HG03378 (cell line): ENCODE measurements at regions not wholly inside any gene's neighbourhood (a gene's known extent, or its start where the extent isn't known, plus 50 kb on each side); places are given as distances from the start of the nearest gene placed in this dataset.
"Not testable (repeated sequence)": the region's sequence is repeated elsewhere in the genome, so short reads cannot be mapped to it uniquely, and the experiment has no call there.

Experiments used
- ATAC-seq: cut with Tn5 transposase; IDR thresholded peaks from one replicate; pipeline ENCODE4 v1.9.1; 2021; ENCODE audit warnings: mild to moderate bottlenecking, moderate library complexity; ENCODE audit not compliant: unreplicated experiment

DNA sequence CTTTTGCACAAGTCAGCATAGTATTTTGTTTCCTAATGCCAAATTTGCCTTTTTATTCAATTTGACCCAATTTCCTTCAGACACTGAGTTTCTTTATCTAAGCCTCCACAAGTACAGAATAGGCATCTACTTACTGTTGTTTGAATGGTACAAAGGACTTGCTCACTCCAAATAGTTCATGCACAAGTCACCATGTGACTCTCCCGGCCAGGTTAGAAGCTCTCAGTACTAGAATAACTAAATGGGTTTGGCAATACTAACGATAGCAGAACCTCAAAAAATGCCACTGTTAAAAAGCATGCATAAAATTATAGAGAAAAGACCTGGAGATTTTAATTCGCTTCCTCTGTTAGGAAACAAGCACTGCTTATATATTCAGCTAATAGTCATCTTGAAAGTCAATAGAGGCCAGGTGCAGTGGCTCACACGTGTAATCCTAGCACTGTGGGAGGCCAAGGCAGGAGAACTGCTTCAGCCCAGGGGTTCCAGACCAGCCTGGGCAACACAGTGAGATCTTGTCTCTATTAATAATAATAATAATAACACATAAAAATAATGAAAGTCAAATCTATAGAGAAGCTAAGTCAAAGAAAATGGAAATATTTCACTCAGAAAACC, 335.8 kb upstream of the MBL2 start:
- no peak for ATAC-seq

DNA sequence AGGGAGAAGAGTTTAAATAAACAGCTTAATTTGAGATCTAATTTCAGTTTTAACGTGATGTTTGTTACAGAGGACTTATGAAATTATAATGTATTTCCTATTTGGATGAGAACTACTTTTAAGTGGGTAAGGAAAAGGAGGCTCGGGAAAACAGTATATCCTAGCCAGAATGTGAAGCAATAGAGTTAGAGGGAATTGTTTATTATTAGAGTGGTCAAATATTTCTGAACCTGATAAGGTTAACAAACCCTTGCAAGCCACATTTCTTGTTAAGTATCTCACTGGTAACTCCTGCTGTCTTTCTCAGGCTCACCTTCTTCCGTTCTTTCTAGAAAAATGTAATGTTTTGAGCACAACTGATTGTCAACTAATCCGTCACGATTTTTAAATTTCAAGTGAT, 335.1 kb upstream of the MBL2 start:
- no peak for ATAC-seq

DNA sequence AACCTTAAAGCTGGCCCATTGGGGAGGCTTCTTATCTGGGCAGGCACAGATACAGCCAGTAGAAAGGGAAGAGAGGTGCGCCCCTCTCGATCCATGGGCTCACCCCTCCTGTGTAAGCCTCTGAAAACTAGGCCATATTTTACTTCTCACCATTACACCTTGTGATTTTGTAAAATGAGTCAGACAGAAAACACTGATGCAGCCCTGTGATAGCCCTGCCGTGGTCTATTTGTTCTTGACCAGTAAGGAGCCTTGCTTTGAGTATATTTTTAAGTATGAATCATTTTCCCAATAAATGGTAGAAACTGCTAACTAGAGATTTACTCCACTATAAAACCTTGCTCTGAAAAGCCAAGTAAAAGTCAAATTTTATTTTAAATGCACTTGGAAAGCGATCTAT, 329.8 kb upstream of the MBL2 start:
- ATAC-seq, result no peak

DNA sequence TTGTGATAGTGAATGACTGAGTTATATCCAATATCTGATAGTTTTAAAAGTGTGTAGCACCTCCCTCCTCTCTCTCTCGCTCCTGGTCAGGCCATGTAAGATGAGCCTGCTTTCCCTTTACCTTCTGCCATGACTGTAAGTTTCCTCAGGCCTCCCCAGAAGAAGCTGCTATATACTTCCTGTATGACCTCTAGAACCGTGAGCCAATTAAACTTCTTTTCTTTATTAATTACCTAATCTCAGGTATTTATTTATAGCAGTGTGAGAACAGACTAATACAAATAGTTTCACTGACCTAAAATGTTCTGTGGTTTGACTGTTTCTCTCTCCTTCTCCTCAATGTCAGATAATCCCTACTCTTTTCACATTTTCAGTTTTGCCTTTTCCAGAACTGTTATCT, 321.3 kb upstream of the MBL2 start:
- ATAC-seq, result no peak

DNA sequence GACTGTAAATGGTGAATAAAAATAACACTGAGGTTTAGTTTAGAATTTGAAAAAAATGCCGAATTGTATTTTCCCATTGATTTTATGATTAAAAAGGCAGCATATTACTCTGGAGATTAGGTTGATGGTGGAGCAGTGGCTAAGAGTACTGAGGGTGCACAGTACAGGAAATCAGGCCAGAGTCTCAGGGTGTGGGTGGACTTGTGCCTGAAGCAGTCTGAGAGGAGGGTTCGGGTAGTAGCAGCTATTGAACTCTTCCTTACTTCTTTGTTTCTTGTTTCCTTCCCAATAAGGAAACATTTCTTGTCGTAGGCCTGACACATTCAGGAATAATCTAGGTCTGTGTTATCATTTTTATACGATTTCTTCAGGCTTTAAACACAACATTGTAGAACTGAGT, 319.0 kb upstream of the MBL2 start:
- no peak for ATAC-seq

DNA sequence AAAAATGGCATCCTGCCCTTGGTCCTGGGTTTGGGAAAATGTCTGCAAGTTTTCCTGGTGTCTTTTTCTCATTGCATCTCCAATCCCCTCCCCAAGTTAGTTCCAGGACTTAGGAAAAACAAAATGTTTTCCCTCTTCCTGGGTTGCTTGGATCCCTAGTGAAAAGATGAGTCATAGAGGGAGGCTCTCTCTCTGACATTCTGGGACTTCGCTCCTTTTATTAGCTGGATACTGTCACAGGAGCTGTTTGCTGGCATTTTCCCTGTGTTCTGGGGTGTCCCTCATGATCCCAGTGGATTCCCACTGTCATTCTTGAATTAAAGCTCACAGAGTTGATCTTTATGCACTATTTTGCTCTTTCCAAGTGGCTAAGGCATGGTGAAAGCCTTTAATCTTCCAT, 316.4 kb upstream of the MBL2 start:
- no peak for ATAC-seq

DNA sequence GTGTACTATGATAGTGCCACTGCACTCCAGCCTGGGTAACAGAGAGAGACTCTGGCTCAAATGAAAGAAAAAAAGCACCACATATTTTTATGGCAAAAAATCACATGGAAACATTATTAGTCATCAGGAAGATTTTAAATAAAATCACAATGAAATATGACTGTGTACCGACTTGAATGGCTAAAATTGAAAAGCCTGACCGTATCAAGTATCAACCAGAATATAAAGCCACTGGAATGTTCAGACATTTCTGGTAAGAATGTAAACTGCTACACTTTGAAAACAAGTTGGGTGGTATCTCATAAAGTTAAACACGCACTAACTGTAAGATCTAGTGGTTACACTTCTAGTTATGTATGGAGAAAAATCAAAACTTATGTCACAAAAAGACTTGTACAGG, 306.7 kb upstream of the MBL2 start:
- no peak for ATAC-seq

DNA sequence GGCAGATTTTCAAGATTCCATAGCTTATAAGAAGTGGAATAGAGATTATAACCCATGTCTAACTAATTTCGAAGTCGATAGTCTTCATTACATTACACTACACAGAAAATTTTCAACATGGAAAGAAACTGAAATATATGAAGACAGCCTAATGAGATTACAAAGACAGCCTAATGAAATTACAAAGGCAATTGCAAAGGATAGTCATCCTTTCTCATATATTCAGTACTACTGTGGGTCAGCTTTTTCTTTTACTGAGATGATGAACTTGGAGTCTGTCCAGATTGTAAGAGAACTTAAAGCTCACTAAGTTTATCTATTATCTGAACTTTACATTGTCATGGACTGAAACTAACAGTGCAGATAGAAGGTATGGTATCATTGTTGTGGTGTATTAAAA, 304.4 kb upstream of the MBL2 start:
- ATAC-seq, result no peak

DNA sequence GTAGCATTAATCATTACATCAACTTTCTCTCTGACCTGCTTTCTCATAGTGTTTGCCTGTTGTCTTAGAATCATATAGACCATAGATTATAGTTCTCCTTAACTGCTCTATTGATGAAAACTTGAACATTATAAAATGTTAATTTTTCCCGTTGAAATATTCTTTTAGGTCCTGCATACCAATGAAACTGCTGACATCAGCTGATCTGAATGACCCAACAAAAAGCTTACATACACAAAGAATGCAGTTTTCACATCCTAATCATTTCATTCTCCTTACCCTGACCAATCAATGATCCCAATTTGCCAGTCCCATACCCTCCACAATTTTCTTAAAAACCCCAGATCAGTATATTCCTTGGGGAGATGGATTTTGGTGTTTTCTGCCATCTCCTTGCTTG, 302.9 kb upstream of the MBL2 start:
- ATAC-seq, result no peak

DNA sequence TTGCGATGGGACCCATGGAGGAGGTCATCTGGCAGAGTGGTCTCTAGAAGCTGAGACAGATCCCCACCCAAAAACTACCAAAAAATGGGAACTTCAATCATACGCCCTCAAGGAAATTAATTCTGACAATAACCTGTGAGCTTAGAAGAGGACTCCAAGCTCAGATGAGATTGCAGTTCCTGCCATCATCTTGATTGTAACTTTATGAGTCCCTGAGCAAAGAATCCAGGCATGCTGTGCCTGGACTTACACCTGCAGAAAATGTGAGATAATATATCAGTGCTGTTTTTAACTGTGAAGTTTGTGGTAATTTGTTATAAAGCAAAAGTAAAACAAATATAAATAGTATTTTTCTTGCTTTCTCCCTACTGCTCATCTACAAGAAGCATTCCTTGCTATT, 299.6 kb upstream of the MBL2 start:
- ATAC-seq, result no peak

DNA sequence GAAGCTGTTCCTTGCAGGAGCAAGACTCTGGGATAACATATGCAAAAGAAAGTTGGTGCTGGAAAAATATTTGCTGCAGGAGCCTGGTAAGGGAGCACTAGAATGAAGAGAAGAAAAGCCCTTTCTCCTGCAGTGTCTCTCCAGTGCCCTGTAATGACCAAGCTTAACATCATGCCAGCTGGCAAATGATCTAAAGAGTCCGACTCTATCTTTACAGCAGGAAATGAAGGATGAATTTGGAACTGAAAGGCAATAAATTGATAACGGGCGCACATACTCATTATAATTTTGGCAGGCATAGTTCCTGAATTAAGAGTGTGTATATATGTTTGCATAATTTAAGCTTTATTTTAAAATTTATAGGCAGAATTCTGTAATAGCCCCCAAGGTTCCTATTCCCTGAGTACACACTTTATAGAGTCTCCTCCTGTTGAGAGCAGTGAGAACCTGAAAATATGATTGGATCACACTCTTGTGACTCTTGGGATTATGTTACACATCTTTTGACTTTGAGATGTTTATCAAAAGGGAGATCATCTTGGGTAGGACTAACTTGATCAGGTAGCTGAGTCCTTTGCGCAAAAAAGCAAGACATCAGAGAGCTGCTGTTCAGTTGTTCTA, 299.0 kb upstream of the MBL2 start:
- no peak for ATAC-seq

DNA sequence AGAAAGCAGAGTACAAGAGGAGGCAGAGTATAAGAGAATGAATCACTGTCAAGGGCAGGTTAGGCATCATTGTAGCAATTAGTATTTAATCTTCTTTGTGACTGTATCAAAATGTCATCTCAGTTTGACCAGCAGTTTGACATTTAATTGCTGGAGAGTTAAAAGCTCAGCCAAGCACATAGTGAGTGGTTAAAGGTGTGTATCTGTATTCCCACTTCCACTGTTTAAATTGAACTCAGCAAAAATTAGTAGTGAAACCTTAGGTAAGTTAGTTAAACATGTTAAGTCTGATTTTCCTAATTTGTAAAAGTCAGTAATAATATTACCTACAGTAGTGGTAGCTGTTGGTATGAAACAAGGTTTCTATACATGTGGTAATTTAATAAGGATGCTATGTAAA, 296.4 kb upstream of the MBL2 start:
- ATAC-seq, result no peak

DNA sequence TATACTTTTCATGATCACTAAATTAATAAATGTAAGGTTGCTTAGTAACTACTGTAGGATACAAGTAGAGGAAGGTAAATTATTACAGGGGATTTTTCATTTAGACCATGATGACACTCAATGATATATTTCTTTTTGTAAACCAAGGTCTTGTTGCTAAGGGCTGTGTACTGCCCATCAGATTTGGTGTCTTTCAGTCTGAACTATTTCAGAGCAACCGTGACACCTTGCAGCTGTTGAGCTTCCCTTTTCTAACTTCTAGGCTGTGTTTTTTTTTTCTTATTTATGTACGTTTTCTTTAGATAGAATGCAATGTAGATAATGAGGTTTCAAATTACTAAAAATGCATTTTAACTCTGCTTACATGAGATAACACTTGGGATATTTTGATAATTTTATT, 292.0 kb upstream of the MBL2 start:
- no peak for ATAC-seq

DNA sequence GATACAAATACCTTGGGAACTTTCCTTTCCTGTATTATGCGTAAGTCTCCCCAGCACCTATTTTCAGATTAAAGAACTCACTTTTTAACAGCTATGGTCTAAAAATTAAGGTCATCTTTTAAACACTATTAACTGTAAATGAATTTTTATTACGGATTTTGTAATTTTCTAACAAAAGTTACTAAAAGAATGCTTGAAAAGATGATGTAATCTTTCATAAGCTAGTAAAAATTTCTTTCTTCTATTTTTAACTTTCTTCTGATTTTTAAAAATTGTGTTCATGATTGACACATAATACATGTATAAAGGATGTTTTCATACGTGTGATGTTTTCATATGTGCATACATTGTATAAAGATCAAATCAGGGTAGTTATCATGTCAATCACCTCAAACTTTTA, 291.2 kb upstream of the MBL2 start:
- ATAC-seq, result no peak

DNA sequence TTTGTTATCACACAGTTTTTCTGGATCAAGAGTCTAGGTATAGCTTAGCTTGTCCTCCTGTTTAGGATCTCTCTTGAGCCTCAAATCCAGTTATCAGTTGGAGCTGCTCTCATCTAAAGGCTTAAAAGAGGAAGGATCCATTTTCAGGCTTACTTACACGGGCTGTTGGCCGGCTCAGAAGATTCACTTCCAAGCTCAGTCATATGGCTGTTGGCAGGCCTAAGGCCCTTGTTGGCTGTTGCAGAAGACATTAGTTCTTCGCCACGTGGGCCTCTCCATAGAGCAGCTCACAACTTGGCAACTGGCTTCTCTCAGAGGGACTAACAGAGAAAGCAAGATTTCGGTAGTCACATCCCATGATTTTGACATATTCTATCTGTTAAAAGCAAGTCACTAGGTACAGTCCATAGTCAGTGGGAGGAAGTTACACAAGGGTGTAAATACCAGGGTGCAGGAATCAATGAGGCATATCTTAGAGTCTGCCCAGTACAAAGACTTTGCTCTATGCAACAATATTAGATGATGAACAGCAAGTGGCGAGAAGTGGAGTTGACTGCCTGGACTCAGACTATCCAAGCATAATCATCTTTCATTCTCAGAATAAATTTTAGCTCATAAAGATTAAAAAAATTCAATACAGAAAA, 280.1 kb upstream of the MBL2 start:
- no peak for ATAC-seq

DNA sequence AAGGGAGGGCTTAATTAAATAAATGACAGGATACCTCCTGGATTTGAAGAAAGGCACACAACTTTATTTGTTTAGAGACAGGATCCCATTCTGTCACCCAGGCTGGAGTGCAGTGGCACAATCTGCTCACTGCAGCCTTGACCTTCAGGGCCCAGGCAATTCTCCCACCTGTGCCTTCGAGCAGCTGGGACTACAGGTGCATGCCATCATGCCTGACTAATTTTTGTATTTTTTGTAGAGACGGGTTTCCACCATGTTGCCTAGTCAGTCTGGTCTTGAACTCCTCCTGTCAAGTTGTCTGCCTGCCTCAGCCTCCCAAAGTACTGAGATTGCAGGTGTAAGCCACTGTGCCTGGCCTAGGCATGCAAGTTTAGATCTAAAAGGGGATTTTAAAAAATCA, 272.7 kb upstream of the MBL2 start:
- ATAC-seq, result no peak

DNA sequence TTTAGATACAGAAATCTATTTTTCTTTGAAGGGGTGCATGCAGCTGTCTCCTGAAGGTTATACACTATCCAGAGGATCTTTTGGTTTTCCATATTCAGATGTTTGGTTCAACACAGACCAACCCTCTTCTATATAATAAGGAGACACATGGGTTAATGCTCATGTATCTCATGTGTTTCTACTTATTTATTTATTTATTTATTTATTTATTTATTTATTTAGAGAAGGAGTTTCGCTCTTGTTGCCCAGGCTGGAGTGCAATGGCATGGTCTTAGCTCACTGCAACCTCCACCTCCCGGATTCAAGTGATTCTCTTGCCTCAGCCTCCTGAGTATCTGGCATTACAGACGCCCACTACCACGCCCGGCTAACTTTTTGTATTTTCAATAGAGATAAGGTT, 263.2 kb upstream of the MBL2 start:
- ATAC-seq, result not testable (repeated sequence)

DNA sequence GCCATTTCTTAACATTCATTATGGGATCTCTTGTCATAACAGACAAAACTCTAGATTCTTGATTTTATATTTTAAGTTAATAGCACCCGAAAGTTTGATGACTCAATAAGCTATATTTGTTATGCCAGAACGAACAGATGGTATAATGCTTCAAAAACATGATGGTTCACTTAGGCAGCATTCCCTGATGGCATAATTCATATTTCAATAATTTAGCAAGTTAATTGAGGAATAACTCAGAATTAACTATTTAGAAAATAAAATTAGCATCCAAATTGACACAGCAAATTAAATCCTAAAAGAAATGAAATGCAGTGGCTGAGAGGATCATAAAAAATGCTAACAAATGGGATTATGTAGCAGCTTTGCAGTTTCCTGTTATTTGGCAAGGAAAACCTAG, 260.8 kb upstream of the MBL2 start:
- no peak for ATAC-seq

DNA sequence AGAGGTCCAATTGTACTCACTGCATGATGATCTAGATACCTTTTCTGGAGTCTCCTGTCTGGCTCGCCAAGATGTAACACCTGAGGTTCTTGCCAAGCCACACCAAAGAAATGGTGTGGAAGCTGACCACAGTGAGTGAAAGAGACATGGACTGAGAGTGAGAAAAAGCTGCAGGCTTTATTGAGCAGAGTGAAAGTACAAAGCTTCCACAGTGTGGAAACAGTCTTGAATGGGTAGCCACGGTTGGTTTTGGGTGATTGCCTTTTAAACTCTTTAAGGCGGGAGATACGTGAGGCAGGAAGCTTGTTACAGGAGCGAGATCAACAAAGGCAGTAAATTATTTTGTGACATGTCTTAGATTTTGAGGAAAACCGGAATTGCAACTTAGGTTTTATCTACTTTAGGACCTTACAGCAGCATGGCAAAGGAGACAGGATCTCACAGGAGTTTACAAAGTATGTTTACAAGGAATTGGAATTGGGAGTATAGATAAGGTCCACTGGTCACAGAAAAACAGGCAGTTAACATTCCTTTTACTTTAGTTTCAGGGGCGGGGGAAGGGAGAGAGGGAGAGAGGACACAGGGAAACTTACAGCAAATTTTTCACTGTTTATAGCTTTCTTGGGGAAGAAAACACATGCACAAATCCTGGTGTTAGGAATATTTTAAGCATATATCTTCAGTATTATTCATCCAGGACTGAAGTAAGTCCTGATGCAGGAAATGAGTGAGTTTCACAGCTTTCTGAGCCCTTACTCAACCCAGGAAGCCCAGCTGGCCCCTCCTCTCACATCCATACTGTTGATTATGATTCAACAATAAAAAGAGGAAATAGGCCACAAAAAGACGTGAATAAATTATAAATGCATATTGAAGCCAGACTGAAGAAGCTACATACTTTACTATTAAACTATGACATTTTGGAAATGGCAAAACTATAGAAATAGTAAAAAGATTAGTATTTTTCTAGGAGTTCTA, 257.6 kb upstream of the MBL2 start:
- ATAC-seq, result peak; percentile 63

DNA sequence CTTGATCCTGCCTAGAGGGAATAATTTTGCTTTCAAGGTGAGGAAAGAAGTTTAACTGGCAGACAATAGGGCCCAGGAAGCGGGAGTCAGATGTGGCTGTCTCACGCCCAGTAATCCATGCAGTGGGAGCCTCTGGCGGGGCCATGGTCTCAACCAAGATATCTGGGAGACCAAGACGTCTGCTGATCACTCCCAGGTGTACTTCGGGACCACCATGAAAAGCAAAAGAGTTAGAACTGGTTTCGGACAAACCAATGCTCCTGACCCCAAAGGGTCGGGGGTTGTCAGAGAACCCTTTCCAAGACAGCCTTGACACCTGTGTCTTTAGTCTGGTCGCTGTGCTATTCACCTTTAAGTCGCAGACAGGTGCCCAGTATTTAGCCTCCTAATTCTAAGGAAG, 256.9 kb upstream of the MBL2 start:
- no peak for ATAC-seq

DNA sequence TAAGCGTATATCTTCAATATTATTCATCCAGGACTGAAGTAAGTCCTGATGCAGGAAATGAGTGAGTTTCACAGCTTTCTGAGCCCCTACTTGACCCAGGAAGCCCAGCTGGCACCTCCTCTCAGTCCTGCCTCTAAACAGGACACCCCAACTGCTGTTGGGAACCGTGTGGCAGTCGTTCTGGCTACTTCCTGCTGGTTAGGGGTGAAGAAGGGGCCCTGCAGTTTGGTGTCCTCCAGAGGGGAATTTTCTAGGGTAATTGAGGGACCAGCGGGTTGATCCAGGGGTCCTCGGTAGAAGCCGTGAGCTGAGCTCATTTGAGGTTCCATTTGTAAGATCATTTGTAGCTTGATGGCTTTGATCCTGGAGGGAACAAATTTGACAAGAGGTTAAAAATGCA, 253.2 kb upstream of the MBL2 start:
- ATAC-seq, result not testable (repeated sequence)
